GM12873 (cell line): ENCODE measurements at regions not wholly inside any gene's neighbourhood (a gene's known extent, or its start where the extent isn't known, plus 50 kb on each side); places are given as distances from the start of the nearest gene placed in this dataset.

Experiments
- CTCF ChIP-seq: IDR thresholded peaks from 2 replicates; pipeline ENCODE4 v1.5.1; 2012; ENCODE audit warnings: low read depth, mild to moderate bottlenecking, moderate library complexity, low read length, control low read depth; ENCODE audit not compliant: insufficient read depth; ENCODE audit errors: missing control alignments

GRCh38 chr13:85997587-85997986, 198.4 kb upstream of the SLITRK6 start:
- TF ChIP-seq CTCF, result no peak

- TF ChIP-seq CTCF, result no peak
Measured at GRCh38 chr13:85995788-85996418, 196.7 kb upstream of the SLITRK6 start.

- no peak for TF ChIP-seq CTCF
Measured at GRCh38 chr13:85993567-85993966, 194.3 kb upstream of the SLITRK6 start.

GRCh38 chr13:85990397-85990796, 191.2 kb upstream of the SLITRK6 start:
- no peak for TF ChIP-seq CTCF

GRCh38 chr13:85985797-85986196, 186.6 kb upstream of the SLITRK6 start:
- no peak for TF ChIP-seq CTCF

- TF ChIP-seq CTCF, result no peak
Measured at GRCh38 chr13:85982102-85982501, 182.9 kb upstream of the SLITRK6 start.

GRCh38 chr13:85976242-85976641, 177.0 kb upstream of the SLITRK6 start:
- no peak for TF ChIP-seq CTCF
